GM19467 (cell line): ENCODE measurements at regions not wholly inside any gene's neighbourhood (a gene's known extent, or its start where the extent isn't known, plus 50 kb on each side); places are given as distances from the start of the nearest gene placed in this dataset.

Experiments
- ATAC-seq: cut with Tn5 transposase; IDR thresholded peaks from one replicate; pipeline ENCODE4 v1.9.1; 2021; ENCODE audit warnings: mild to moderate bottlenecking, moderate library complexity; ENCODE audit not compliant: unreplicated experiment

- ATAC-seq = no peak
Observed at GRCh38 chr6:54009052-54009654, 102.1 kb upstream of the MLIP start.

- no peak for ATAC-seq
Observed at GRCh38 chr6:54010340-54011276, 100.6 kb upstream of the MLIP start.

- ATAC-seq = no peak
Observed at GRCh38 chr6:54011277-54011648, 100.0 kb upstream of the MLIP start.

GRCh38 chr6:54013966-54014365, 97.3 kb upstream of the MLIP start:
- no peak for ATAC-seq

- no peak for ATAC-seq
Observed at GRCh38 chr6:54014440-54014839, 96.8 kb upstream of the MLIP start.

- ATAC-seq = no peak
Observed at GRCh38 chr6:54017877-54018276, 93.4 kb upstream of the MLIP start.

GRCh38 chr6:54018722-54019121, 92.5 kb upstream of the MLIP start:
- no peak for ATAC-seq

- ATAC-seq = no peak
Observed at GRCh38 chr6:54019860-54020259, 91.4 kb upstream of the MLIP start.

- ATAC-seq = no peak
Observed at GRCh38 chr6:54020334-54020733, 90.9 kb upstream of the MLIP start.

GRCh38 chr6:54026652-54027400, 84.4 kb upstream of the MLIP start:
- no peak for ATAC-seq

- ATAC-seq = no peak
Observed at GRCh38 chr6:54028170-54028569, 83.1 kb upstream of the MLIP start.

GRCh38 chr6:54029187-54029586, 82.1 kb upstream of the MLIP start:
- no peak for ATAC-seq

- ATAC-seq = no peak
Observed at GRCh38 chr6:54031169-54031568, 80.1 kb upstream of the MLIP start.

GRCh38 chr6:54037277-54037779, 73.9 kb upstream of the MLIP start:
- no peak for ATAC-seq

- no peak for ATAC-seq
Observed at GRCh38 chr6:54040545-54040944, 70.7 kb upstream of the MLIP start.

- ATAC-seq = no peak
Observed at GRCh38 chr6:54041239-54041638, 70.0 kb upstream of the MLIP start.

GRCh38 chr6:54043360-54043759, 67.9 kb upstream of the MLIP start:
- ATAC-seq = no peak

GRCh38 chr6:54044059-54044458, 67.2 kb upstream of the MLIP start:
- no peak for ATAC-seq

- no peak for ATAC-seq
Observed at GRCh38 chr6:54048782-54049181, 62.5 kb upstream of the MLIP start.

GRCh38 chr6:54050750-54051149, 60.5 kb upstream of the MLIP start:
- no peak for ATAC-seq

GRCh38 chr6:54053881-54054391, 57.3 kb upstream of the MLIP start:
- ATAC-seq = no peak
